ENCODE measurements at regions not wholly inside any gene's neighbourhood (a gene's known extent, or its start where the extent isn't known, plus 50 kb on each side); places are given as distances from the start of the nearest gene placed in this dataset.
"Not testable (repeated sequence)": the region's sequence is repeated elsewhere in the genome, so short reads cannot be mapped to it uniquely, and the experiment has no call there.

DNA sequence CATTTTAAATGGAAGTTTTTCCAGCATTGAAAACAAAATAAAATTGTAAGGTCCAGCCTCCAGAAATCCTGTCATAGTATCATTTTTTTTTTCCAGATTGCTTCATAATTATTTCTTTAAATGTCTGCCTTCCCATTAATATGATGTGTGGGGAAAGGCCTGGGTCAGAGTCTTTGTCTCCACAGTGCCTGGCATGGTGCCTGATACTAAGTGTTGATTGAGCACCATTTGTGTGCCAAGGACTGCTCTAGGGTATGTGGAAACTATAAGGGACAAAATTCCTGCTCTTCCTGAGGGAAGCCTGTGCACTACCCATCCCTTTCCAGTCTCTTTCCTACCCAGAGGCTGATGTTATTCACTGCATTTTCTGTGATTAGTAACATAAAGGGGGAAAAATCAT is 53.1 kb upstream of the BEND4 start:
- DNase-seq (ENCODE audit: low spot score): no peak

GRCh38 chr4:42216664-42217063 is 64.2 kb upstream of the BEND4 start:
- no peak for DNase-seq (ENCODE audit: low spot score)

DNA sequence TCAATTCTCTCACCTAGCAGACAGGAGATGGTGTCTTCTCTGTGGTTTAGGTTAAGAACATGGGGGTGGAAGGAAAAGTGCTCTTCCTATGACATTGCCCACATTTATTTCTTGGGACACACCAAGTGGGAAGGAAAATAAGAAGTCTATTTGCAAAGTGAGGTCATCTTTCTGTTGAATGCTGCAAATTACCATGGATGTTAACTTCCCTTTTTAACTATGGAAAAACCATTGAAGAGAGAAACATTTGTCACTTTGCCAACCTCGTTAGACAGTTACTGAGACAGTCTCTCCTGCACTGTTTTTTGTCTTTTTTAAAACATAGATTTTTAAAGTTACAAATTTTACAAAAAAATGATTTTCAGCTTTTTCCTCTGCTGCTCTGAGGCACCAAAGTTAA is 72.8 kb upstream of the BEND4 start:
- DNase-seq (ENCODE audit: low spot score): no peak

DNA sequence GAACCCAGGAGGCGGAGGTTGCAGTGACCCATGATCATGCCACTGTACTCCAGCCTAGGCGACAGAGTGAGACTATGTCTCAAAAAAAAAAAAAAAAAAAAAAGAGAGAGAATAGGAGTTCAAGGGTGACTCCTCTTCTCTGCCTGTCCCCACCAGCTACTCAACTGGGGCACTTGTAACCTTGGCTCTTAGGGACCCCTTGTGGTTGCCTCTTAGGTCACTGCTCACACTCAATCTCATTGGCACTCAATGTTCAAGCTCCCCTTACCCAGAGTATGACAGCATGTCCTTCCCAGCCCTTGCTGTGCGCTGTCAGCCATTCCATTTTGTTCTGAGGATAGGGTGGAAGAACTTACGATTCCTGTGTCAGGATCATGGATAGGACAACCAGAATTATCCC is 82.4 kb upstream of the BEND4 start:
- no peak for DNase-seq (ENCODE audit: low spot score)

DNA sequence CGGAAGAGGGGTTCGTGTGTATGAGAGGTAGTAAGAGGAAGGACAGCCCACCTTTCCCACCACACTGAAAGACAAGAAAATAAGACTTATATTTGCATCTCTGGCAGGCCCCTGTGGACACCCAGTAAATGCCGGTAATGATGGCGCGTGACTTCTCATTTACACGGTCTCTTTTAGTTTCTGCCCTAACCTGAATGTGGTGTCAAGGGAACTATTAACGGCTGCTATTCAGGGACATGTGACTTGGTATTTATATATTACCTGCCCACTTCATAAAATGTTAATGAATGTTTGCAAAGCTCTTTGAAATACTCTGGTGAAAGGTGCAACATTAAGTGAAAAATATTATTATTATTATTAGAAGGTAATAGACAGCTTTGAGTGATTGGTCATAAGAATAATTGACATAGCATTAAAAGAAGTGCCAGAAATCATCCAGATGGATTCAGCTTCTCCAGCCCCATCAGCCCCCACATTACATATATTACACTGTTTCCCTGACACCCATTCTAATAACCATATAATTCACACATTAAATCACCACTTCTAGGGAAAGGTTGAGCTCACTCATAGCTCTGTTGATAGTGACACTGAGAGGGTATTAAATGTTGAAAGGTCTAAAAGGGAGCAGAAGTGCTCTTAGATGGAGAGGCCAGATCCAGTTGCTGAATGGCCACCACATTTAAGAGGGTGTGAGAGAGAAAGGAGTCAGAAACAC is 83.0 kb upstream of the BEND4 start:
- DNase-seq (ENCODE audit: low spot score): no peak

DNA sequence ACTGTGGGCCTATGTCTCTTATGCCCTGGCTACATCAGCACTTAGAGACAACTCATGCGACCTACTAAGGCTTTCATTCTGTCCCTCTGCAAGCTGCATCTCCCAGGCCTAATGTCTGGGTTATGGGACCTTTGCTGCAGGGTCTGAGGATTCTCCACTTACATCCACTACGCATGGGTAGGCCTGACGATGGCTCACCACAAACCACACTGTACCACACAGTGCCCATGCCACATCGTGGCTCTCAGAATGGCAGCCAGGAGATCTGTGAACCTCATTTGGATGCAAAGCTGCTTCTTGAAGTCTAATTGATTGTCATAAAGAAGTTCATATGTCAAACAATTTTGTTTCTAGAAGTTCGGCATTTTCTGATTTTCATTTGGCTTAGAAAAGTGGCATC is 84.6 kb upstream of the BEND4 start:
- DNase-seq (ENCODE audit: low spot score): no peak

- DNase-seq (ENCODE audit: low spot score): no peak
Observed at GRCh38 chr4:42237451-42237850, 85.0 kb upstream of the BEND4 start.

DNA sequence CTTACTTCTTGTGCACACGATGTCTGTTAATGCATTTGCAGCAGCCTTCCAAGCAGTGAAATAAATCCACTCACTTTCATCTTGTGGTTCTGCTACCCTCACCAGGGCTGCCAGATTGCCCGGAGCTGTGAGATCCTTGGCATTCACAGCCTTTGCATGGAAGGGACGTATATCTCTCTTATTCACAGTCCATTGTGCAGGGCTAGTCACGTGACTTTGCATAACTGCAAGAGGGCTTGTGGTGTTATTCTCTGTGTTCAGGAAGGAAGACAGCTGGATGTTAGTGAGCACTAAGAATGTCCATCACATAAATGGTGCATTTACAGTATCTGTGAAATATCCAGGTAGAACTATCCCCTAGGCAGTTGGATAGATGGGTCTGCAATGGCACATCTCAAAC is 96.5 kb upstream of the BEND4 start:
- no peak for DNase-seq (ENCODE audit: low spot score)

GRCh38 chr4:42252315-42252714 is 99.9 kb upstream of the BEND4 start:
- DNase-seq (ENCODE audit: low spot score): no peak

- DNase-seq (ENCODE audit: low spot score): not testable (repeated sequence)
Observed at GRCh38 chr4:42257645-42258044, 105.2 kb upstream of the BEND4 start.

DNA sequence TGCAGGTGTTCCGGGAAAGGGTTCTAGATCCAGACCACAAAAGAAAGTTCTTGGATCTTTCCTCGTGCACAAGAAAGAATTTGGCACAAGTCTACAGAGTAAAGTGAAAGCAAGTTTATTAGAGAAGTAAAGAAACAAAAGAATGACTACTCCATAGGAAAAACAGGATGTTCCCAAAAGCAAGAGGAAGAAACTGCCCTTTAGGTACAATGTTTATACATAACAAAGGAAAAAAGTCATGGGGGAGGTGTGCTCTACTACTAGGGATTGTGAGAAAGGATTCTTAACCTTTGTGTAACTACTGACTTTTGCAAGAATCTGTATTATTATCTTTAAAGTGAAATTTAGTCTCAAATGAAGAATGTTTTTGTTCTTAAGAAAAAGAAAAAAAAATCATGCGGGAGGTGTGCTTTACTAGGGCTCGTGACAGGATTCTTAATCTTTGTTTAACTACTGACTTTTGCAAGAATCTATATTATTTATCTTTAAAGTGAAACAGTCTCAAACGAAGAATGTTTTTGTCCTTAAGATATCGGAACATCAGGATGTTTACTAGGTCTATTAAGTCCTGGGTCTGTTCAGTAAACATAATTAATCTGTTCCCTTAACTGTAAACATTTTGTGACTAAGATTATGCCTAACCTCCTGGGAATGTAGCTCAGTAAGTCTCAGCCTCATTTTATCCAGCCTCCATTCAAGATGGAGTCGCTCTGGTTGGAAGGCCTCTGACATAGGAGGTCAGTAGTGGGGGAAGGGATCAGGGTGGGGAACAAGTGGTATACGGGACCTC is 110.4 kb upstream of the BEND4 start:
- no peak for DNase-seq (ENCODE audit: low spot score)

DNA sequence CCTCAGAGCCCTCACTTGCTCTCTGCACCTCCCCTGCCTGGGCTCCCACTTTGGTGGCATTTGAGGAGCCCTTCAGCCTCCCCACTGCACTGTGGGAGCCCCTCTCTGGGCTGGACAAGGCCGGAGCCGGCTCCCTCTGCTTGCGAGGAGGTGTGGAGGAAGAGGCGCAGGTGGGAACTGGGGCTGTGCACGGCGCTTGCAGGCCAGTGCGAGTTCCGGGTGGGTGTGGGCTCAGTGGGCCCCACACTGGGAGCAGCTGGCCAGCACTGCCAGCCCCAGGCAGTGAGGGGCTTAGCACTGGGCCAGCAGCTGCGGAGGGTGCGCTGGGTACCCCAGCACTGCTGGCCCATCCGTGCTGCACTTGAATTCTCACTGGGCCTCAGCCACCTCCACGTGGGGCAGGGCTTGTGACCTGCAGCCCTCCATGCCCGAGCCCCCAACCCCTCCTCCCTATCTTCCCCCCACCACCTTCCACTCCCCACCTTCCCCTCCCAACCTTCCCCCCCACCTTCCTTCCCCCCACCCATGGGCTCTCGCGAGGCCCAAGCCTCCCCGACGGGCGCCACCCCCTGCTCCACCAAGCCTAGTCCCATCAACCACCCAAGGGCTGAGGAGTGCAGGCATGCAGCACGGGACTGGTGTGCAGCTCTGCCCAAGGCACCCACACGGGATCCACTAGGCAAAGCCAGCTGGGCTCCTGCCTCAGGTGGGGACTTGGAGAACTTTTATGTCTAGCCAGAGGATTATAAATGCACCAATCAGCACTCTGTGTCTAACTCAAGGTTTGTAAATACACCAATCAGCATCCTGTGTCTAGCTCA is 113.5 kb upstream of the BEND4 start:
- no peak for DNase-seq (ENCODE audit: low spot score)

GRCh38 chr4:42267724-42268123 is 115.3 kb upstream of the BEND4 start:
- no peak for DNase-seq (ENCODE audit: low spot score)

DNA sequence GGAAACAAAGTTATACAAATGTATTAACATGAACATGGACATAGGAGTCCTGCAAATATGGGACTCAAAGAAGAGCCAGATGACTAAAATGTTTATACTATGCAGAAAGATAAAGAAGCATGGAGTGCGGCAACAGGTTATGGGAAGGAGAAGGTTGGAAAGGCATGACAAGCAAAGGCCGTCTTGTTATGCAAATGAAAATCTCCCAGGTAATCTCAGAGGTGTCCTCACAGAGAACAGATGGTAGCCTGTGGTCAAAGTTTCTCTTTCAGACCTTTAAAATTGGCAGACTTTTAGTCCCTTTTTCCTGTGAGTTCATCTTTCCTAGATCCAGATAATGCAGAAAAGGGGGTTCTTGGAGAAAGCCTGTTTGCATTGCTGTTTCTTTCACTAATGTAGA is 116.4 kb upstream of the BEND4 start:
- DNase-seq (ENCODE audit: low spot score): no peak

DNA sequence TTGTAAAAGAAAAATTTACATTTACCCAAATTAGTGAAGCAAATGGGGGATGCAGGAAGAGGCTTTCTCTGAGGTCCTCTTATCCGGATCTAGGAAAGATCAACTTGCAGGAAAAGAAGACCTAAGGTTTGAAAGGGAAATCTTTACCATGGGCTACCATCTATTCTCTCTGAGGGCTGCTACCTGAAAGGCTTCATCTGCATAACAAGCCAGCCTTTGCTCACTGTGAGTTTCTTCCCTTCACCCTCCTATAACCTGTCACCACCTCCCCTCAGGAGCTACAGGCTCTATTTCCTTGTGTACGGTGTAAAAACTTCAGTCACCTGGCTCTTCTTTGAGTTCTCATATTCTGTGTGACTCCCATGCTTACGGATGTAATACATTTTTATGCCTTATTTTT is 118.6 kb upstream of the BEND4 start:
- DNase-seq (ENCODE audit: low spot score): no peak

- DNase-seq (ENCODE audit: low spot score): no peak
Observed at GRCh38 chr4:42277291-42277690, 120.0 kb upstream of the SHISA3 start.

DNA sequence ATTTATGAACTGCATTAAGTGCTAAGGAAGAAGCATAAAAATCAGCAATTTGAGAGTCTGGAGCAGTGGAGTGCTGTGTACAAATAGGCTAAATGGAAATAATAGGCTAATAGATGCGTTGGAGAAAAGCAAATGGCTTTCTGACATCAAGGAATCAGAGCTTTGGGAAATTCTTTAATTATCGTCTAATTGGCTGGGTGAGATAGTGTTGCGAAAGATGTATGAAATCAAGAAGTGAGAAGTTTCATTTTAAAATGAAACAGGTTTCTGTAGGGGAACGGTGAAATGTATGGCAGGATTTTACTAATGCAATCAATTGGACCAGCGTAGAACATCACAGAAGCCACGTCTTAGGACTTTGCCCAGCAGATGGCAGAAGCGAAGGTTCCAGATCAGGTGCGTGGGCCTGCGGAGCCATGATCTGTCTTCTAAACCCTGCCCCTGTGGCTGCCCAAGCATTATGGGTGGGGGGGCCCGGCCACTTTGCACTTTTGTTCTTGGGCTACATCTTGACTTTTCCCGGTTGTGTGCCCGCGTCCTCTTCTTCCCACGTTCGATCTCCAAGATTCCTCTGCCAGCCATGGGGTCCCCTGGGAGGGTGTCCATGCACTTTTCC is 118.5 kb upstream of the SHISA3 start:
- DNase-seq (ENCODE audit: low spot score): no peak

- no peak for DNase-seq (ENCODE audit: low spot score)
Observed at GRCh38 chr4:42280327-42281095, 116.8 kb upstream of the SHISA3 start.

DNA sequence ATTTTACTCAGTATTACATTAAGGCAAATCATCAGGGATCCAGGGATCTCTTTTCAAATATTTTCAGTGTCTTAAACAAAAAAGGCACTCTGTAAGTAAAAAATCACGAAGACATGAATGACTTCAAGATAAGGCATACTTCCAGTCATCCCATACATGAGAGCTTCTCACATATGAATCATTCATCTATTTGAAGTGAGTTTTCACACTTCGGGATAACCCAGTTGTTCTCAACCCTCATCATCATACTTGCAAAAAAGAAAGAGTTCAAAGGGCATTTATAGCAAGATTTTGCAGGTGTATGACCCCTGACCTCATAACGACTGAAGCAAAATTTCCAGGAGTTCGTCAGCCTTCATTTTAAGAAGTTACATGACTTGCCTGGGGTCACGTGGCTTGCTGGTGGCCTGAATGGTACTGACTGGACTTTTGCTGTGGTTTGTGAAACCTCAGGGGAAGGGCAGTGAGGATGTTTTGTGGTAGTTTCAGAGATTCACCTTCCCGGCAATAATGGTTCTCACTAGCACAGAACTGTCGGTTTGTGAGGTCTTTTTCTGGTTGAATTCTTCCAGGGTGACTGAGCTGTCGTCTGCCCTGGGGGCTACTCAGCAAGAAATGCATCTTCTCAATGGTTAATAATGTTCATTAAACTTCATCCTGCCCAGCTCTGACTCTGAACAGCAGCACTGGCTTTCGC is 115.8 kb upstream of the SHISA3 start:
- no peak for DNase-seq (ENCODE audit: low spot score)

- DNase-seq (ENCODE audit: low spot score): peak; percentile 66
Observed at GRCh38 chr4:42282081-42282901, 115.0 kb upstream of the SHISA3 start.
